OCI-LY3 (cell line): ENCODE measurements at regions not wholly inside any gene's neighbourhood (a gene's known extent, or its start where the extent isn't known, plus 50 kb on each side); places are given as distances from the start of the nearest gene placed in this dataset.

ENCODE experiments used
- H2AFZ ChIP-seq: fragments of 200-600, 300-600 bp; shearing (Covaris generic); 2 replicates; pipeline ENCODE4 v1.6.0; 2014; ENCODE audit warnings: antibody characterized with exemption, low read depth, low read length
- H3K27ac ChIP-seq: fragments of 200-600, 300-600 bp; sonication (generic); 2 replicates; pipeline ENCODE4 v1.5.1; 2014; ENCODE audit warnings: mild to moderate bottlenecking, low read length, moderate library complexity, mixed read lengths
- H3K27me3 ChIP-seq: fragments of 200-600, 300-600 bp; sonication (generic); 2 replicates; pipeline ENCODE4 v1.6.1; 2014; ENCODE audit warnings: low read depth, low read length, mixed read lengths
- H3K36me3 ChIP-seq: fragments of 200-600, 300-600 bp; sonication (generic); replicated peaks from 2 replicates; pipeline ENCODE3; 2014; ENCODE audit warnings: low read depth, low read length, mixed read lengths
- H3K4me1 ChIP-seq: fragments of 300-600, 200-600 bp; sonication (generic); 2 replicates; pipeline ENCODE4 v1.6.1; 2014; ENCODE audit warnings: low read length, mixed read lengths
- H3K4me2 ChIP-seq: fragments of 200-600, 300-600 bp; sonication (generic); 2 replicates; pipeline ENCODE4 v1.6.1; 2014; ENCODE audit warnings: low read length, mixed read lengths
- H3K4me3 ChIP-seq: fragments of 300-600, 200-600 bp; sonication (generic); 2 replicates; pipeline ENCODE4 v1.5.1; 2014; ENCODE audit warnings: antibody characterized with exemption, mild to moderate bottlenecking, low read length, moderate library complexity
- H3K79me2 ChIP-seq: fragments of 300-600, 200-600 bp; shearing (Covaris generic); 2 replicates; pipeline ENCODE4 v1.6.1; 2014; ENCODE audit warnings: mild to moderate bottlenecking, low read length, mixed read lengths
- H3K9ac ChIP-seq: fragments of 300-600, 200-600 bp; shearing (Covaris generic); 2 replicates; pipeline ENCODE4 v1.6.0; 2014; ENCODE audit warnings: mild to moderate bottlenecking, low read length, moderate library complexity
- H3K9me3 ChIP-seq: fragments of 200-600, 300-600 bp; shearing (Covaris generic); 2 replicates; pipeline ENCODE4 v1.6.1; 2014; ENCODE audit warnings: low read length, mixed read lengths; ENCODE audit not compliant: insufficient read depth
- H4K20me1 ChIP-seq: fragments of 200-600, 300-600 bp; sonication (generic); 2 replicates; pipeline ENCODE4 v1.6.1; 2016; ENCODE audit warnings: low read length, mixed read lengths; ENCODE audit not compliant: insufficient read depth
- CTCF ChIP-seq: fragments of 200-600, 300-600 bp; sonication (generic); IDR thresholded peaks from 2 replicates; pipeline ENCODE4 v1.5.1; 2014; ENCODE audit warnings: antibody characterized with exemption, low read length, low read depth
- EZH2phosphoT487 ChIP-seq: fragments of 200-600 bp; shearing (Covaris generic); IDR thresholded peaks from 2 replicates; pipeline ENCODE4 v1.6.1; 2018; ENCODE audit warnings: antibody characterized with exemption, mixed run types, low read depth

- Histone ChIP-seq H3K27me3 (no peaks in the 10 kb centered on the region), H3K79me2 (no peaks in the 10 kb centered on the region), H3K36me3 (no peaks in the 10 kb centered on the region), H3K4me1 (no peaks in the 10 kb centered on the region), H2AFZ (no peak overlapping the region), H4K20me1 (no peaks in the 10 kb centered on the region), H3K9me3 (no peaks in the 10 kb centered on the region), H3K9ac (no peak overlapping the region), H3K4me2 (no peak overlapping the region), H3K27ac (no peak overlapping the region), H3K4me3 (no peak overlapping the region)
- TF ChIP-seq CTCF: no peak
- no peak for TF ChIP-seq EZH2phosphoT487
Measured at GRCh38 chr5:68679041-68679440, 414.8 kb upstream of the SLC30A5 start.

- Histone ChIP-seq H3K4me1 (no peaks in the 10 kb centered on the region), H3K36me3 (no peaks in the 10 kb centered on the region), H3K4me3 (no peak overlapping the region), H3K9me3 (no peaks in the 10 kb centered on the region), H3K4me2 (no peak overlapping the region), H3K79me2 (no peaks in the 10 kb centered on the region), H2AFZ (no peak overlapping the region), H4K20me1 (no peaks in the 10 kb centered on the region), H3K9ac (no peak overlapping the region), H3K27ac (no peak overlapping the region), H3K27me3 (no peaks in the 10 kb centered on the region)
- TF ChIP-seq CTCF (no peak), EZH2phosphoT487 (no peak)
Measured at GRCh38 chr5:68680366-68680765, 413.4 kb upstream of the SLC30A5 start.

- Histone ChIP-seq H3K36me3 (no peaks in the 10 kb centered on the region), H3K27ac (no peak overlapping the region), H4K20me1 (no peaks in the 10 kb centered on the region), H3K27me3 (no peaks in the 10 kb centered on the region), H3K4me3 (no peak overlapping the region), H3K79me2 (no peaks in the 10 kb centered on the region), H3K9me3 (no peaks in the 10 kb centered on the region), H3K9ac (no peak overlapping the region), H3K4me2 (no peak overlapping the region), H3K4me1 (no peaks in the 10 kb centered on the region), H2AFZ (no peak overlapping the region)
- TF ChIP-seq CTCF (no peak), EZH2phosphoT487 (no peak)
Measured at GRCh38 chr5:68681929-68682328, 411.9 kb upstream of the SLC30A5 start.

GRCh38 chr5:68682400-68683160 is 411.2 kb upstream of the SLC30A5 start:
- Histone ChIP-seq H3K9me3 (no peaks in the 10 kb centered on the region), H3K9ac (no peak overlapping the region), H3K4me2 (no peak overlapping the region), H3K27ac (no peak overlapping the region), H3K79me2 (no peaks in the 10 kb centered on the region), H3K27me3 (no peaks in the 10 kb centered on the region), H3K4me3 (no peak overlapping the region), H3K4me1 (no peaks in the 10 kb centered on the region), H4K20me1 (no peaks in the 10 kb centered on the region), H2AFZ (no peak overlapping the region), H3K36me3 (no peaks in the 10 kb centered on the region)
- TF ChIP-seq EZH2phosphoT487 (no peak), CTCF (no peak)
